ENCODE measurements at regions not wholly inside any gene's neighbourhood (a gene's known extent, or its start where the extent isn't known, plus 50 kb on each side); places are given as distances from the start of the nearest gene placed in this dataset.

DNA sequence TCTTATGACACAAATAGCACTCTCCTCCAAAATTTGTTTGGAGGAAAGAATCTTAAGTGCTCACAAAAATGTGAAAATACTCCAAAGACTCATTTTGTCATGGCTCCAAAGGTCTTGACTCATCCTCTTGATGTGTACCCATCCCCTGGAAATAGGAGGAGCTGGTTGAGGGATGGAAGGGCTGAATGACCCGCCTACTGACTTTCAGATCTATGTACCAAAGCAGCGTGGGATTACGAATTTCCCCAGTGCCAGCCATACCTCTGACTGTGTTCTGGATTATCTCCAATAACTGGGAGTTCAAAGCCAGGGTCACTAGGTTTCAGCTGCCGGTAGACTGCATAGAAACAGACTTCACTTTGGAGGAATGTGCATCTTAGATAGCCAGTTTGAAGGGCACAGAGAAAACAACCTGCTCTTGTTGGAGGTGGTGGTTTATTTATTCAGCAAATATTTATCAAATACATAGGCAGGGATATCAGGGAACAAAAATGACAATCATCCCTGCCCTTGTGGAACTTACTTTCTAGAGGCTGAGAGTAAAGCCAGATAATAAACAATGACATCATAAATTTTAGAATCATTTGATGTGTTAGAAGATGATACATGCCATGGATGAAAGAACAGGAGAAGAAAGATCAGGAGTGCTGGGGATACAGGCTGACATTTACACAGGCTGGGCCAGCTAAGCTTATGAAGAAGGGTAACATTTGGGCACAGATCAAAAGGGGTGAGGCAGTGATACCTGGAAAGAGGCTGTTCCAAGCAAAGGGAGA is 246.6 kb downstream of the TBXT start:
- Histone ChIP-seq H3K4me1 (ENCODE audit: control insufficient read depth, insufficient read depth, low read length) (no peaks in the 10 kb centered on the region), H3K36me3 (ENCODE audit: control insufficient read depth, insufficient read depth, low read length) (no peaks in the 10 kb centered on the region), H3K27ac (ENCODE audit: low read length) (no peak overlapping the region), H3K27me3 (ENCODE audit: control insufficient read depth, insufficient read depth, low read length) (peaks cover 8% of the 10 kb centered on the region; the same call in 1 of the 2 replicates), H3K9me3 (ENCODE audit: control insufficient read depth, insufficient read depth, low read depth, low read length) (no peaks in the 10 kb centered on the region), H3K4me3 (ENCODE audit: low read depth in 2 of 2, low read length in 2 of 2) (no peak overlapping the region)
- ATAC-seq (no peak), DNase-seq (ENCODE audit: low read depth, low spot score) (no peak)
- ChIA-PET POLR2A (no interaction called here), CTCF (interaction anchor here (0.7 kb wide), 1 partner anchor 29 kb away, joined by 4 read pairs; no protein-coding TSS in a partner anchor)
- TF ChIP-seq POLR2AphosphoS5 (IDR thresholded peaks at IDR 0.05; ENCODE audit: low read depth, low read length) (no peak), TCF7L2 (IDR thresholded peaks at IDR 0.05; ENCODE audit: low read depth, low read length) (no peak), SIN3A (IDR thresholded peaks at IDR 0.05; ENCODE audit: borderline replicate concordance, insufficient read depth, low read depth, low read length) (no peak), CTCF (IDR thresholded peaks at IDR 0.05) (no peak)
- TF ChIP-seq, protein P1, sequence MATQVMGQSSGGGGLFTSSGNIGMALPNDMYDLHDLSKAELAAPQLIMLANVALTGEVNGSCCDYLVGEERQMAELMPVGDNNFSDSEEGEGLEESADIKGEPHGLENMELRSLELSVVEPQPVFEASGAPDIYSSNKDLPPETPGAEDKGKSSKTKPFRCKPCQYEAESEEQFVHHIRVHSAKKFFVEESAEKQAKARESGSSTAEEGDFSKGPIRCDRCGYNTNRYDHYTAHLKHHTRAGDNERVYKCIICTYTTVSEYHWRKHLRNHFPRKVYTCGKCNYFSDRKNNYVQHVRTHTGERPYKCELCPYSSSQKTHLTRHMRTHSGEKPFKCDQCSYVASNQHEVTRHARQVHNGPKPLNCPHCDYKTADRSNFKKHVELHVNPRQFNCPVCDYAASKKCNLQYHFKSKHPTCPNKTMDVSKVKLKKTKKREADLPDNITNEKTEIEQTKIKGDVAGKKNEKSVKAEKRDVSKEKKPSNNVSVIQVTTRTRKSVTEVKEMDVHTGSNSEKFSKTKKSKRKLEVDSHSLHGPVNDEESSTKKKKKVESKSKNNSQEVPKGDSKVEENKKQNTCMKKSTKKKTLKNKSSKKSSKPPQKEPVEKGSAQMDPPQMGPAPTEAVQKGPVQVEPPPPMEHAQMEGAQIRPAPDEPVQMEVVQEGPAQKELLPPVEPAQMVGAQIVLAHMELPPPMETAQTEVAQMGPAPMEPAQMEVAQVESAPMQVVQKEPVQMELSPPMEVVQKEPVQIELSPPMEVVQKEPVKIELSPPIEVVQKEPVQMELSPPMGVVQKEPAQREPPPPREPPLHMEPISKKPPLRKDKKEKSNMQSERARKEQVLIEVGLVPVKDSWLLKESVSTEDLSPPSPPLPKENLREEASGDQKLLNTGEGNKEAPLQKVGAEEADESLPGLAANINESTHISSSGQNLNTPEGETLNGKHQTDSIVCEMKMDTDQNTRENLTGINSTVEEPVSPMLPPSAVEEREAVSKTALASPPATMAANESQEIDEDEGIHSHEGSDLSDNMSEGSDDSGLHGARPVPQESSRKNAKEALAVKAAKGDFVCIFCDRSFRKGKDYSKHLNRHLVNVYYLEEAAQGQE (IDR thresholded peaks at IDR 0.05; ENCODE audit: insufficient read depth in 1 of 2, low read depth in 2 of 2, low read length in 1 of 2): no peak
- intact Hi-C loops (cut with micrococcal nuclease; ENCODE audit: unreplicated experiment) (no loop called here), in situ Hi-C loops (cut with HindIII; ENCODE audit: low pct_unique_long_range_greater_than_20kb, low sequenced_read_pairs) (no loop called here)
- BruUV-seq (replicated peaks): no TSS peak

DNA sequence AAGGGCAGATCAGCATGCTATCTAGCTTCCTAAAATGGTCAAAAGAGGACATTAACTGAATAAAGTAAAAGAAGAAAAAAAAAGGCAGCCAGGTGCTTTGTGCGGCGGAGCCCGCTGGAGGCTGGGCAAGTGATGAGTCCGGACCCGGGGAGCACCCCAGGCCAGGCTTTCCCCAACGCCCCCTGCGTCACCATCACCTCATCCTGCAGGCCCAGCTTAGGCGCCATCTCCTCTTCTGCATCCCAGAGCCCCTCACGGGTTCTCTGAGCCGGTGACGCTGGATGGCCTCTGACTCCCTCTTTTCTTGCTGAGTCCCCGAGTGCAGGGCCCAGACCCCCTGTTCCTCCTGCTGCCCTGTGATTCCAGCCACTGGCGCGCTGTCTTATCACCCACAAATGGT is 250.1 kb downstream of the TBXT start:
- ChIA-PET POLR2A (no interaction called here), CTCF (no interaction called here)
- no peaks in the 10 kb centered on the region for H3K4me1 ChIP-seq (ENCODE audit: control insufficient read depth, insufficient read depth, low read length)
- H3K9me3 ChIP-seq (ENCODE audit: control insufficient read depth, insufficient read depth, low read depth, low read length): no peaks in the 10 kb centered on the region
- TF ChIP-seq, protein P1 (IDR thresholded peaks at IDR 0.05; ENCODE audit: insufficient read depth in 1 of 2, low read depth in 2 of 2, low read length in 1 of 2): no peak
- no peak for TF ChIP-seq CTCF (IDR thresholded peaks at IDR 0.05)
- TF ChIP-seq POLR2AphosphoS5 (IDR thresholded peaks at IDR 0.05; ENCODE audit: low read depth, low read length): no peak
- TF ChIP-seq SIN3A (IDR thresholded peaks at IDR 0.05; ENCODE audit: borderline replicate concordance, insufficient read depth, low read depth, low read length): no peak
- TF ChIP-seq TCF7L2 (IDR thresholded peaks at IDR 0.05; ENCODE audit: low read depth, low read length): no peak
- peaks cover 11% of the 10 kb centered on the region; the same call in 1 of the 2 replicates for H3K27me3 ChIP-seq (ENCODE audit: control insufficient read depth, insufficient read depth, low read length)
- no peak overlapping the region for H3K4me3 ChIP-seq (ENCODE audit: low read depth in 2 of 2, low read length in 2 of 2)
- no peak overlapping the region for H3K27ac ChIP-seq (ENCODE audit: low read length)
- DNase-seq (ENCODE audit: low read depth, low spot score) (no peak), ATAC-seq (no peak)
- H3K36me3 ChIP-seq (ENCODE audit: control insufficient read depth, insufficient read depth, low read length): no peaks in the 10 kb centered on the region
- intact Hi-C loops (cut with micrococcal nuclease; ENCODE audit: unreplicated experiment) (no loop called here), in situ Hi-C loops (cut with HindIII; ENCODE audit: low pct_unique_long_range_greater_than_20kb, low sequenced_read_pairs) (no loop called here)
- BruUV-seq (replicated peaks): no TSS peak

Data from Panc1 (cell line).